NCI-H1436 (cell line): ENCODE measurements at regions not wholly inside any gene's neighbourhood (a gene's known extent, or its start where the extent isn't known, plus 50 kb on each side); places are given as distances from the start of the nearest gene placed in this dataset.
"Not testable (repeated sequence)": the region's sequence is repeated elsewhere in the genome, so short reads cannot be mapped to it uniquely, and the experiment has no call there.

ENCODE experiments used
- DNase-seq: peaks from one replicate; lab custom pipeline; 2025; lab: John Stamatoyannopoulos, UW

DNA sequence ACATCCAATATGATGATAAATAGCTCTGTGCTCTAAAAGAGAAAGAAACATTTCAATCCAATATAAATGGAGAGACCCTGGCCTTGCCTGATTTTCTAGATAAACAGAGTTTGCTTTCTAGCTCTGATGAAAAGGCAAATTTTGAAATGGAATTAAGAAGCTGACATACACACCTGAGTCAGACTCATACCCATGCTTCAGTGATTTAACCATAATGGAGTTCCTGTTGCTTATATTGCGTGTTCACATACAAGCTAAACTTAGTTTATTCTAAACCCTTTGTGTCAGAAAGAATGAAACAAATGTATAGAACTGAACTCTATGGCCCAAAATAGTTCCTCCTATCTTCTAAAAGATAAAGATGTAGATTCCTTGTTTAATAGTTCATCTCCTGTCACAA is 760.8 kb upstream of the ARPP21 start:
- DNase-seq = no peak

GRCh38 chr3:34881026-34881425 is 758.3 kb upstream of the ARPP21 start:
- DNase-seq = no peak

- no peak for DNase-seq
Observed at GRCh38 chr3:34882764-34883163, 756.6 kb upstream of the ARPP21 start.

- no peak for DNase-seq
Observed at GRCh38 chr3:34884007-34884406, 755.3 kb upstream of the ARPP21 start.

DNA sequence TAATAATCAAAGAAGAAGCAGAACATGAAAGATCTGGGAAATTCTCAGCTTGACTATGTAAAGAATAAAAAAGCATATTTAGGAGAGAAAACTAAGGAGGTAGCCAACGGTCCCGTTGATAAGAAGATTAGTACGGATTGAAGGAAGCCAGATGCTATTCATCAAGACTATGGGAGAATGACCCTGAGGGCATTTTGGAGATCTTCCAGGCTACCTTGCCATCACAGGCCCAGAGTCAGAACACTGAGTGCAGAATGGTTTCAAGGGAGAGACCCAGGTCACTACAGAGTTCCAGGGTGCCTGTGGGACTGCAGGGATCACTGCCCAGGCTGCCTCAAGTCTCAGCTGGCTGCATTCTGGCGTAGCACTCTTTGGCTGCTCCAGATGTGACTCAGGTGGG is 752.9 kb upstream of the ARPP21 start:
- DNase-seq = no peak

DNA sequence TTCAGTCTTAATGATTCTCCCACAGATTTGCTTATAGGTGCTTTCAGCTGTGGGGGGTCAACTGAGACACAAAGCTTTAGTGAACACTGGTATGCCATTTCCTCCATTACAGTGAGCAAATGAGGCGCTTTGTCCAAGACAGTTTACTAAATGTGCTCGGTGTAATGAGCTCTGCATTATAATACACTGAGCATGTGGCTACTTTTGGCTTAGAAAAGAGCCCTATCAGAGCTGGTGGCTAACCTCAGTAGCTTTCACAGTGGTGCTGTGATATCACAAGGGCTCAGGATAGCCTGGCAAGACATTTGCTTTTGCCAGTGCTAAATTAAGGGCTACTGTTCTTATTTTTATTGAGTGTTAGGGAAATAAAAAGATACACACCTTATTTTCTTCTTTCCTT is 749.7 kb upstream of the ARPP21 start:
- DNase-seq = no peak

- no peak for DNase-seq
Observed at GRCh38 chr3:34890247-34890646, 749.1 kb upstream of the ARPP21 start.

- no peak for DNase-seq
Observed at GRCh38 chr3:34891941-34892340, 747.4 kb upstream of the ARPP21 start.

- DNase-seq = no peak
Observed at GRCh38 chr3:34895841-34896240, 743.5 kb upstream of the ARPP21 start.

DNA sequence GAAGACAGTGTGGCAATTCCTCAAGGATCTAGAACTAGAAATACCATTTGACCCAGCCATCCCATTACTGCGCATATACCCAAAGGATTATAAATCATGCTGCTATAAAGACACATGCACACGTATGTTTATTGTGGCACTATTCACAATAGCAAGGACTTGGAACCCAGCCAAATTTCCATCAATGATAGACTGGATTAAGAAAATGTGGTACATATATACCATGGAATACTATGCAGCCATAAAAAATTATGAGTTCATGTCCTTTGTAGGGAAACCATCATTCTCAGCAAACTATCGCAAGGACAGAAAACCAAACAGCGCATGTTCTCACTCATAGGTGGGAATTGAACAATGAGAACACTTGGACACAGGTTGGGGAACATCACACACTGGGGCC is 729.6 kb upstream of the ARPP21 start:
- not testable (repeated sequence) for DNase-seq

DNA sequence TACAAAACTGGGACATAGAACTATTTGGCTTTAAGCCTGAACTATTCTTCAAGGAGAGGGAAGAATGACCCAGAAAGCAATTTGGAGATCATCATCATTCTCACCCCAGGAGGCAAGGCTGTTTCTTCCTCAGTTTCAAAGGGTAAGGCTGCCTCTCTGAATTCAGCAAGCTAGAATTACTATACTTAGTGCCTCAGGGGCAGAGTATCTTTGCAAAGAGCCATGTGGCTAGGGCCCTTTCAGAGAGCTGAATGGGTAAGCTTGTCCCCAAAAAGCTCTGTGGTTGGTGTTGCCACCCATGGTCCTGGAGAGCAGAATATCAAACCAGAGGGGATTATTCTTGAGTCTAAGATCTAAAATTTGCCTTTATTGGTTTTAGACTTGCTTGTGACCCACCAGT is 720.3 kb upstream of the ARPP21 start:
- no peak for DNase-seq

DNA sequence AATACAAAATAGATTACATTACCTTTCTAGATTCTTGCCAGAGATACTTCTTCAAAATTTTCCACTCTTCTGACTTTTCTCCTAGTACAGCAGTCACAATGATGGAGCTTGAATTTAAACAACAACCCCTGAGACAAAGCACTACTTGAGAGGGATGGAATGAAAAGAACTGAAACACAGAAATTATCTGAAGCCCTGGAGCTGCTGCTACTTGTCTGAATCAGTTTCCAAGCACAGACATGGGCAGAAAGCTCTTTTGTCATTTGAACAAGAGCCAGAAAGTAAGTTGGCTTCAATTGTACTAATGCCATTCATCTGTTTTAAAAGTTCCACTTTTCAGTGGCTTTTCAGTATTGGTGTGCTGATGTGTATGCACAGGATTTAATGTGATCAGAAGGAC is 718.5 kb upstream of the ARPP21 start:
- DNase-seq = no peak

GRCh38 chr3:34924961-34925360 is 714.4 kb upstream of the ARPP21 start:
- no peak for DNase-seq

DNA sequence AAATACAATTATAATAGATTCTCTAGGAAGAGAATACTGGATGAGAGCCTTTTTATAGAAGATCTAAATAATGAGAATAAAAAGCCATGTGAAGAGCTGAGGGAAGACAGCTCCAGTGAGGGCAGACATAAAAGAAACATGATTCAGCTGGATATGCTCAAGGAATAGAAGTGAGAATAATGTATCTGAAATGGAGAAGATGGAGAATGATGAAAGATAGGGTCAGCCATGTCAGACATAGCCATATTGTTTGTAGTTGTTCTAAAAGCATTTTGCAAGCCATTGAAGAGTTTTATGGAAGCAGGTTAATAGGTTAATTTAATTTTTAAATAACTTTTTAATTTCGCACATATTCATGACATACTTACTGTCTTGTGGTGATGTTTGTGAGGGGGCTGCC is 713.5 kb upstream of the ARPP21 start:
- DNase-seq = no peak

GRCh38 chr3:34929036-34929435 is 710.3 kb upstream of the ARPP21 start:
- DNase-seq = no peak

DNA sequence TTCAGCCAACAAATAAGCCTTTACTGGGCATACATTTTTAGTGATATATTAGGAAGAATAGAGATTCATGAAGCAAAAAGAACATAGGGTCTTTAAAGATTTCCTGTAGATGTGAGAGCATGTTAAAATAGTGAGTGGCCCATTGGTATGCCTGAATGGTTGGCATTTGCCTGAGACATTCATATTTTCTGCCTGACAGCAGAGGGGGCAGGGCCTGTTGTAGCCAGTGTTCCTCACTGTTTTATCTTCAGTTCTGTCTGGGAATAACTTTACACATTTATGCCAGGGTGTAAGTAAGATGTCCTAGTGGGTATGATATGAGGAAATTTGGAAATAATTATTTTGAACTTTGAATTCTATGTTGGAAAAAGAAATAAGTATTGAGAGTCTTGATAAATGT is 704.7 kb upstream of the ARPP21 start:
- no peak for DNase-seq

DNA sequence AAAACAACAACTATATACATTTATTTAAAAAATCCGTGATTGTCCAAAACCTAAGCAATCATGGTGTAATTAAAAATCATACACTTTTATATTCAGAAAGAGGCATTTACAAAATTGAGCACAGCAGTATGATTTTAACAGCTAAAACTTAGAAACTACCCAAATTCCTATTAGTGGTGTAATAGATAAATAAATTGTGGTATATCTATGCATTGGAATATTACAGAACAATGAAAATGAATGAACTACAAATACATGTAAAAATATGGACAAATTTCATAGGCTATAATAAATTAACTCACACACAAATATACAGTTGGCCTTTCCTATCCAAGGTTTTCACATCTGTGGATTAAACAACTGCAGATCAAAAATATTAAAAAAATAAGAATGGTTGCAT is 700.5 kb upstream of the ARPP21 start:
- DNase-seq = no peak

- DNase-seq = no peak
Observed at GRCh38 chr3:34942256-34942655, 697.1 kb upstream of the ARPP21 start.

DNA sequence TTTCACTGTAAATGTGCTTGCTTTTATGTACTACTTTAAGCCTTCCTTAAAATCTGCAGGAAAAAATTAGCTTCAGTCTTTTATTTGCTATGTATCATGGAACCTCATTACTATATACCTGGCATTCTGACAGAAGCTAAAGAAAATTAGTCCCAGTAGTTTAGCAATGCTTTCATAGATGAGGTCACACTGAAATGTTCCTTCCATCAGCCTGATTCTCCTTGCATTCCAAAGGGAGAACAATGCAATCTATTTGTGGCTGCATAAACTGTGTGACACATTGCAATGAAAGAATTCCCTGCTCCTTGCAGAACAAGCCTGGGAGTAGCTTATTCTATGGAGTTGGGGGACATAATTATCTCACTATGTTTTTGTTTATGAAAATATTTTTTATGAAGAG is 691.5 kb upstream of the ARPP21 start:
- no peak for DNase-seq

DNA sequence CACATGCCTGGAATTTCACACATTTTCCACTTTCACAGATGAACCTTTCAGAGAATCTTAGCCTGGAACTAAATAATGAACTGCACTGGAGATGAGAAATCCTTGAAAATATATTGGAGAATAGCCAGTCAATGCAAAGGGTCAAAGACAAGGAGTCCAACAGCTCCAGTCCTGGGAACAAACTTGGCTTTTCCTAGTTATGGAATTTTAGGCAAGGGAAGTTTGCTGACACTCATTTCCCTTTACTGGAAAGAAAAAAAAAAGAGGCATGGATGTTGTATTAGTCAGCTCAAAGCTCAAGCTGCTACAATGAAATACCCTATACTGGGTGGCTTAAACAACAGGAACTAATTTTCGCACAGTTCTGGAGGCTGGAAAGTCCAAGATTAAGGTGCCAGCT is 690.8 kb upstream of the ARPP21 start:
- DNase-seq = no peak

- DNase-seq = peak; percentile 16
Observed at GRCh38 chr3:34955680-34956079, 683.6 kb upstream of the ARPP21 start.

- DNase-seq = no peak
Observed at GRCh38 chr3:34956511-34956910, 682.8 kb upstream of the ARPP21 start.

DNA sequence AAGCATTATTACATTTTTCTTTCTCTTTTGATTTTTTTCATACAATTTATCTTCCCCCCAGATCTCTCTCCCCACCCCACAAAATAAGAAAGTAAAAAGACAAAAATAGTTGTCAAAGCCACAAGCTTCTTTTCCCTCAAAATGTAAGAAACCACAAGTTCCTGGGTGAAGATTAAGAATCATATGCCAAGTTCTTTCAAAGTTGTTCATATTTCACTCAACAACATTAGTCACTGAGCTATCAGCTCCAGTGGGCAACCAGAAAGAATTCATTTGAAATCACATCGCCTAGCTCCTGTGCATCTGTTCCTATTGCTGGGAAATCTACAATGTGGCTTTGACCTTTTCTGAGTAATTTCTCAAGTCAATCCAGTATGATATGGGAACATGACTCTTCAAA is 681.6 kb upstream of the ARPP21 start:
- no peak for DNase-seq

GRCh38 chr3:34969513-34969912 is 669.8 kb upstream of the ARPP21 start:
- DNase-seq = no peak

DNA sequence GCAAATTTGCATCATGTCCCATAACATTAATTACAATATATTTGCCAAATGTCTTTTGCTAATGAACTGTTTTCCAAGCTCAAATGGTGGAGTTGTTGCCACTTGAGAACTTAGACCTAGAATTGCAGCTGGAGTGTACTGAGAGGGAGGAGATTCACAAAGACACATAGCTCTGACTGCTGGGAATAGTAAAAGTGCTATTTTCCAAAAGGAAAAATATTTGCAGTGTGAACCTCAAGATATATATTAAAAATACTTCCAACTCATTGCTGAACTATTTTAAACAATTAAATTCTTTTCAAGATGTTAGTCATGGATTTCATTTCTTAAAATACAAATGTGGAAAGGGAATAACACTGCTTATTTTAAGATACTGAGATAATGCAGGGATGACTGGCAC is 666.8 kb upstream of the ARPP21 start:
- DNase-seq = no peak
